Stimulated activated CD4-positive, alpha-beta T cell treated with anti-CD3 and anti-CD28 coated beads, Interleukin-12 subunit alpha, Interleukin-12 subunit beta, amount 100 ng/mL, for 48 hours (primary cell): ENCODE measurements at regions not wholly inside any gene's neighbourhood (a gene's known extent, or its start where the extent isn't known, plus 50 kb on each side); places are given as distances from the start of the nearest gene placed in this dataset.
"Not testable (repeated sequence)": the region's sequence is repeated elsewhere in the genome, so short reads cannot be mapped to it uniquely, and the experiment has no call there.

ENCODE experiments used
- DNase-seq, 3 donors: peaks; one replicate each; pipeline ENCODE4 v3.0.0-alpha.2; 2020; ENCODE audit warnings: low read depth in 2 of 3, low spot score in 1 of 3

GRCh38 chr5:99368726-99369125 lies 439.9 kb upstream of the CHD1 start:
- no peak for DNase-seq

GRCh38 chr5:99355881-99356280 lies 427.1 kb upstream of the CHD1 start:
- no peak for DNase-seq

- DNase-seq, result no peak
Observed at GRCh38 chr5:99349787-99350186, 421.0 kb upstream of the CHD1 start.

- DNase-seq, result no peak
Observed at GRCh38 chr5:99348597-99348996, 419.8 kb upstream of the CHD1 start.

GRCh38 chr5:99339758-99340157 lies 411.0 kb upstream of the CHD1 start:
- not testable (repeated sequence) for DNase-seq

GRCh38 chr5:99334936-99335335 lies 406.1 kb upstream of the CHD1 start:
- DNase-seq, result no peak

GRCh38 chr5:99331061-99331460 lies 402.3 kb upstream of the CHD1 start:
- no peak for DNase-seq

GRCh38 chr5:99320436-99320835 lies 391.6 kb upstream of the CHD1 start:
- DNase-seq, result no peak

GRCh38 chr5:99317136-99317535 lies 388.3 kb upstream of the CHD1 start:
- DNase-seq, result no peak

GRCh38 chr5:99316484-99316883 lies 387.7 kb upstream of the CHD1 start:
- DNase-seq, result no peak

GRCh38 chr5:99315413-99316183 lies 386.8 kb upstream of the CHD1 start:
- DNase-seq, result no peak

GRCh38 chr5:99314721-99315120 lies 385.9 kb upstream of the CHD1 start:
- DNase-seq, result no peak

GRCh38 chr5:99308131-99308530 lies 379.3 kb upstream of the CHD1 start:
- no peak for DNase-seq

- no peak for DNase-seq
Observed at GRCh38 chr5:99305045-99305580, 376.3 kb upstream of the CHD1 start.

- no peak for DNase-seq
Observed at GRCh38 chr5:99285606-99286005, 356.8 kb upstream of the CHD1 start.

- no peak for DNase-seq
Observed at GRCh38 chr5:99275128-99275527, 346.3 kb upstream of the CHD1 start.

- DNase-seq, result no peak
Observed at GRCh38 chr5:99272576-99272975, 343.8 kb upstream of the CHD1 start.

GRCh38 chr5:99258819-99259218 lies 330.0 kb upstream of the CHD1 start:
- no peak for DNase-seq

GRCh38 chr5:99248066-99248465 lies 319.3 kb upstream of the CHD1 start:
- no peak for DNase-seq

GRCh38 chr5:99247346-99247745 lies 318.5 kb upstream of the CHD1 start:
- DNase-seq, result no peak

- DNase-seq, result no peak
Observed at GRCh38 chr5:99243111-99243510, 314.3 kb upstream of the CHD1 start.

GRCh38 chr5:99239826-99240360 lies 311.1 kb upstream of the CHD1 start:
- no peak for DNase-seq

GRCh38 chr5:99191206-99191745 lies 262.5 kb upstream of the CHD1 start:
- no peak for DNase-seq
